ENCODE measurements at regions not wholly inside any gene's neighbourhood (a gene's known extent, or its start where the extent isn't known, plus 50 kb on each side); places are given as distances from the start of the nearest gene placed in this dataset.

DNA sequence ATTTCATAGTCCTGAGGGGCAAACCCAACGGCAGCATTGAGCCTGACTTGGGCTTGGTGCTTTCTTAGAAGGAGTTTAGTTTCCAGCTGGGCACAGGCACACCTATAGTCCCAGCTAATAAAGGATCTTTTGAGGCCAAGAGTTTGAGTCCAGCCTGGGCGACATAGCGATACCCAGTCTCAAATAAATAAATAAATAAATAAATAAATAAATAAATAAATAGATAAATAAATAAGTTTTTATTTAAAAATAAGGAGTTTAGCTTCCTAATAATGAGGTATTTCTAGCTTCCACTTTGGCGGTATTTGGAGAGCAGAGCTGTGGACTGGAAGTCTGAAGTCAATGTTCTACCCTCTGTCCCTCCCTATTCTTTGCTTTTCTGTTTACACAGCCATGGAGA is 186.6 kb downstream of the URB2 start:
- Histone ChIP-seq H3K18ac (ENCODE audit: low read depth in 1 of 2, low read length in 2 of 2) (no peak overlapping the region), H3K27me3 (ENCODE audit: control insufficient read depth in 1 of 2, insufficient read depth in 1 of 2, low read length in 2 of 2) (peaks cover 3 to 6% of the 10 kb centered on the region in 2 experiments), H2BK12ac (ENCODE audit: low read length in 2 of 2) (no peak overlapping the region), H2BK120ac (ENCODE audit: low read depth, low read length) (no peak overlapping the region), H3K9ac (ENCODE audit: low read length) (no peak overlapping the region), H3K4me3 (ENCODE audit: insufficient read depth in 1 of 2, low read depth in 1 of 2, low read length in 2 of 2) (no peak overlapping the region), H4K91ac (ENCODE audit: low read length) (no peak overlapping the region), H2BK15ac (ENCODE audit: low read depth, poor library complexity, severe bottlenecking) (no peak overlapping the region), H3K4me1 (ENCODE audit: control insufficient read depth, insufficient read depth, low read depth, low read length) (no peaks in the 10 kb centered on the region), H3K4ac (ENCODE audit: low read depth in 1 of 2, low read length in 2 of 2) (no peak overlapping the region), H2BK5ac (ENCODE audit: low read depth, low read length, poor library complexity, severe bottlenecking) (no peak overlapping the region), H3K9me3 (ENCODE audit: control insufficient read depth, low read length) (peaks cover 17% of the 10 kb centered on the region), H2AFZ (ENCODE audit: low read depth, low read length) (no peak overlapping the region), H3K27ac (ENCODE audit: low read length, poor library complexity, severe bottlenecking) (no peak overlapping the region), H4K8ac (ENCODE audit: low read length) (no peak overlapping the region), H2AK5ac (ENCODE audit: low read length, severe bottlenecking) (no peak overlapping the region), H3K36me3 (ENCODE audit: control insufficient read depth in 1 of 2, insufficient read depth in 2 of 2, low read depth in 1 of 2, low read length in 2 of 2) (no peaks in the 10 kb centered on the region), H3K14ac (ENCODE audit: low read length in 2 of 2) (no peak overlapping the region), H3K79me1 (replicated peaks; ENCODE audit: low read length, poor library complexity, severe bottlenecking) (no peaks in the 10 kb centered on the region), H3K4me2 (ENCODE audit: low read length, poor library complexity, severe bottlenecking) (no peak overlapping the region), H3K23ac (ENCODE audit: low read length in 2 of 2) (no peak overlapping the region)
- 72% methylated on average over 2 of the region's 4 CpGs for WGBS
- DNase-seq, result no peak

DNA sequence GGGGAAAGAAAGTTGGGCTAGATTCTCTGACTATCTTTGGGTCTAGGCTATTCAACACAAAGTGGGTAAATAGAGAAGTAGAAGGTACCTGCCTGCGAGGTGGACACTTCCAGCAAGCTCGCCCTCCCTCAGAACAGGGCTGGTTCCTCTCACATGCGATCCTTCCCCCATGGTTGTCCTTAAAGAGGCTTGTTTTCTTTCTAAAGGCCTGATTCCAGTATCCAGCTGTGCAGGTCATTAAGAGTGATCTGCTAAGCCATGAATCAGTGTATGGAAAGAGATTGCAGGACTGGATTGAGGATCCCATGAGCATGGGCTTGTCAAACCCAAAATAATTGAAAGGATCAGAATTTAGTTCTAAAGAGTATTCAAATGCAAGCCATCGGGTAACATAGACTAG is 189.0 kb downstream of the URB2 start:
- no peak overlapping the region for H2BK5ac ChIP-seq (ENCODE audit: low read depth, low read length, poor library complexity, severe bottlenecking)
- H2AFZ ChIP-seq (ENCODE audit: low read depth, low read length), result no peak overlapping the region
- H2BK12ac ChIP-seq (ENCODE audit: low read length in 2 of 2), result no peak overlapping the region
- H2BK120ac ChIP-seq (ENCODE audit: low read depth, low read length), result no peak overlapping the region
- H3K36me3 ChIP-seq (ENCODE audit: control insufficient read depth in 1 of 2, insufficient read depth in 2 of 2, low read depth in 1 of 2, low read length in 2 of 2), result no peaks in the 10 kb centered on the region
- H4K91ac ChIP-seq (ENCODE audit: low read length), result no peak overlapping the region
- no peak overlapping the region for H3K18ac ChIP-seq (ENCODE audit: low read depth in 1 of 2, low read length in 2 of 2)
- H3K9ac ChIP-seq (ENCODE audit: low read length), result no peak overlapping the region
- no peak overlapping the region for H3K4me3 ChIP-seq (ENCODE audit: insufficient read depth in 1 of 2, low read depth in 1 of 2, low read length in 2 of 2)
- H3K27ac ChIP-seq (ENCODE audit: low read length, poor library complexity, severe bottlenecking), result no peak overlapping the region
- no peaks in the 10 kb centered on the region for H3K4me1 ChIP-seq (ENCODE audit: control insufficient read depth, insufficient read depth, low read depth, low read length)
- peaks cover 3 to 6% of the 10 kb centered on the region in 2 experiments for H3K27me3 ChIP-seq (ENCODE audit: control insufficient read depth in 1 of 2, insufficient read depth in 1 of 2, low read length in 2 of 2)
- H3K79me1 ChIP-seq (replicated peaks; ENCODE audit: low read length, poor library complexity, severe bottlenecking), result no peaks in the 10 kb centered on the region
- H2BK15ac ChIP-seq (ENCODE audit: low read depth, poor library complexity, severe bottlenecking), result no peak overlapping the region
- no peak overlapping the region for H2AK5ac ChIP-seq (ENCODE audit: low read length, severe bottlenecking)
- peaks cover 7% of the 10 kb centered on the region for H3K9me3 ChIP-seq (ENCODE audit: control insufficient read depth, low read length)
- H3K4ac ChIP-seq (ENCODE audit: low read depth in 1 of 2, low read length in 2 of 2), result no peak overlapping the region
- DNase-seq, result no peak
- H3K14ac ChIP-seq (ENCODE audit: low read length in 2 of 2), result no peak overlapping the region
- WGBS, result 87% methylated on average over 4 of the region's 4 CpGs
- H3K4me2 ChIP-seq (ENCODE audit: low read length, poor library complexity, severe bottlenecking), result no peak overlapping the region
- no peak overlapping the region for H3K23ac ChIP-seq (ENCODE audit: low read length in 2 of 2)
- H4K8ac ChIP-seq (ENCODE audit: low read length), result no peak overlapping the region

GRCh38 chr1:229815961-229816360 is 189.9 kb downstream of the URB2 start:
- no peak overlapping the region for H3K9ac ChIP-seq (ENCODE audit: low read length)
- WGBS, result 60% methylated on average over 1 of the region's 2 CpGs
- no peak for DNase-seq
- no peak overlapping the region for H4K91ac ChIP-seq (ENCODE audit: low read length)
- H3K27ac ChIP-seq (ENCODE audit: low read length, poor library complexity, severe bottlenecking), result no peak overlapping the region
- no peak overlapping the region for H2BK12ac ChIP-seq (ENCODE audit: low read length in 2 of 2)
- no peak overlapping the region for H2BK15ac ChIP-seq (ENCODE audit: low read depth, poor library complexity, severe bottlenecking)
- no peaks in the 10 kb centered on the region for H3K9me3 ChIP-seq (ENCODE audit: control insufficient read depth, low read length)
- no peak overlapping the region for H3K18ac ChIP-seq (ENCODE audit: low read depth in 1 of 2, low read length in 2 of 2)
- no peaks in the 10 kb centered on the region for H3K36me3 ChIP-seq (ENCODE audit: control insufficient read depth in 1 of 2, insufficient read depth in 2 of 2, low read depth in 1 of 2, low read length in 2 of 2)
- H2AFZ ChIP-seq (ENCODE audit: low read depth, low read length), result no peak overlapping the region
- H3K27me3 ChIP-seq (ENCODE audit: control insufficient read depth in 1 of 2, insufficient read depth in 1 of 2, low read length in 2 of 2), result peaks cover 3 to 6% of the 10 kb centered on the region in 2 experiments
- H2BK120ac ChIP-seq (ENCODE audit: low read depth, low read length), result no peak overlapping the region
- no peak overlapping the region for H3K4me3 ChIP-seq (ENCODE audit: insufficient read depth in 1 of 2, low read depth in 1 of 2, low read length in 2 of 2)
- no peak overlapping the region for H3K4ac ChIP-seq (ENCODE audit: low read depth in 1 of 2, low read length in 2 of 2)
- no peak overlapping the region for H3K23ac ChIP-seq (ENCODE audit: low read length in 2 of 2)
- no peak overlapping the region for H2AK5ac ChIP-seq (ENCODE audit: low read length, severe bottlenecking)
- no peaks in the 10 kb centered on the region for H3K4me1 ChIP-seq (ENCODE audit: control insufficient read depth, insufficient read depth, low read depth, low read length)
- no peak overlapping the region for H2BK5ac ChIP-seq (ENCODE audit: low read depth, low read length, poor library complexity, severe bottlenecking)
- H4K8ac ChIP-seq (ENCODE audit: low read length), result no peak overlapping the region
- H3K4me2 ChIP-seq (ENCODE audit: low read length, poor library complexity, severe bottlenecking), result no peak overlapping the region
- H3K79me1 ChIP-seq (replicated peaks; ENCODE audit: low read length, poor library complexity, severe bottlenecking), result no peaks in the 10 kb centered on the region
- H3K14ac ChIP-seq (ENCODE audit: low read length in 2 of 2), result no peak overlapping the region

DNA sequence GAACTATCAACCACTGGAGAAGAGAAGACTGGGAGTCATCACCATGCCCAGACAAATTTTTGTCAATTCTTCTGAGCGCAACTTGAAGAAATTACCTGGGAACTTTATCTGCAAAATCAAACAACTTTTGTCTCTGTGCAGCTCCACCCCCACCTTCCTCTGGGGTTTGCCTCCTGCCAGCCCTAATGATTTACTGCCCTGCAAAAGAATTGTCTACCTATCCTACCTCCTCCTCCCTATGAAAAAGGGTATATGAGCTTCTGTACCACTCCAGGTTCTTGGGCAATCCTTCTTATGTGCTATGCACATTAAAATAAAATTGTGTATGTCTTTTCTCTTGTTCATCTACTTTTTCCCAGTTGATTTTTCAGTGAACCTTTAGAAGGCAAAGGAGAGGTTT is 191.9 kb downstream of the URB2 start:
- DNase-seq, result no peak
- no peak overlapping the region for H2BK12ac ChIP-seq (ENCODE audit: low read length in 2 of 2)
- H3K23ac ChIP-seq (ENCODE audit: low read length in 2 of 2), result no peak overlapping the region
- no peaks in the 10 kb centered on the region for H3K9me3 ChIP-seq (ENCODE audit: control insufficient read depth, low read length)
- no peak overlapping the region for H2BK15ac ChIP-seq (ENCODE audit: low read depth, poor library complexity, severe bottlenecking)
- H3K36me3 ChIP-seq (ENCODE audit: control insufficient read depth in 1 of 2, insufficient read depth in 2 of 2, low read depth in 1 of 2, low read length in 2 of 2), result no peaks in the 10 kb centered on the region
- H3K27ac ChIP-seq (ENCODE audit: low read length, poor library complexity, severe bottlenecking), result no peak overlapping the region
- H2AK5ac ChIP-seq (ENCODE audit: low read length, severe bottlenecking), result no peak overlapping the region
- H3K4me3 ChIP-seq (ENCODE audit: insufficient read depth in 1 of 2, low read depth in 1 of 2, low read length in 2 of 2), result no peak overlapping the region
- no peak overlapping the region for H2BK120ac ChIP-seq (ENCODE audit: low read depth, low read length)
- no peak overlapping the region for H3K4me2 ChIP-seq (ENCODE audit: low read length, poor library complexity, severe bottlenecking)
- no peak overlapping the region for H3K9ac ChIP-seq (ENCODE audit: low read length)
- no peak overlapping the region for H4K91ac ChIP-seq (ENCODE audit: low read length)
- H3K14ac ChIP-seq (ENCODE audit: low read length in 2 of 2), result no peak overlapping the region
- H2AFZ ChIP-seq (ENCODE audit: low read depth, low read length), result no peak overlapping the region
- no peaks in the 10 kb centered on the region for H3K4me1 ChIP-seq (ENCODE audit: control insufficient read depth, insufficient read depth, low read depth, low read length)
- no peak overlapping the region for H3K18ac ChIP-seq (ENCODE audit: low read depth in 1 of 2, low read length in 2 of 2)
- H2BK5ac ChIP-seq (ENCODE audit: low read depth, low read length, poor library complexity, severe bottlenecking), result no peak overlapping the region
- 86% methylated on average over 1 of the region's 1 CpG for WGBS
- H3K79me1 ChIP-seq (replicated peaks; ENCODE audit: low read length, poor library complexity, severe bottlenecking), result no peaks in the 10 kb centered on the region
- H3K4ac ChIP-seq (ENCODE audit: low read depth in 1 of 2, low read length in 2 of 2), result no peak overlapping the region
- H4K8ac ChIP-seq (ENCODE audit: low read length), result no peak overlapping the region
- peaks cover 3 to 6% of the 10 kb centered on the region in 2 experiments for H3K27me3 ChIP-seq (ENCODE audit: control insufficient read depth in 1 of 2, insufficient read depth in 1 of 2, low read length in 2 of 2)

Data from mesenchymal stem cell (in vitro differentiated cells and primary cell).